Hepatic stellate cell (primary cell): ENCODE measurements at regions not wholly inside any gene's neighbourhood (a gene's known extent, or its start where the extent isn't known, plus 50 kb on each side); places are given as distances from the start of the nearest gene placed in this dataset.

Source experiments
- DNase-seq: peaks from one replicate; pipeline ENCODE4 v3.0.0; 2011; ENCODE audit warnings: low spot score

DNA sequence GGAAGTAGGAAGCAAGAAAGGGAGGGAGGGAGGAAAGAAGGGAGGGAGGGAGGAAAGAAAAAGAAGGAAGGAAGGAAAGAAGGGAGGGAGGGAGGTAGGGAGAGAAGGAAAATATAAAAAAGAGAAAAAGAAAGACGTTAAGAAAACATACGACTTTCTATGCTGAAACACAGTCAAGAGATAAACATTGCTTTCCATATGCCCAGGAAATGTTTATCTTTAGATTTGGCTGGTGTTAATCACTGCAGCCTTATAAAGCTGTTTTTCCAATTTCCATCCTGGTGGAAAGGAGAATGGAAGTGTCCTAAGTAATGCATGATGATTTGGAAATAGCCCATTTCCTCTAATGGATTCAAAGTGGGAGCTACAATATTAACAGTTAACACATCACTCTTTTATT is 524.3 kb downstream of the MTRR start:
- no peak for DNase-seq

DNA sequence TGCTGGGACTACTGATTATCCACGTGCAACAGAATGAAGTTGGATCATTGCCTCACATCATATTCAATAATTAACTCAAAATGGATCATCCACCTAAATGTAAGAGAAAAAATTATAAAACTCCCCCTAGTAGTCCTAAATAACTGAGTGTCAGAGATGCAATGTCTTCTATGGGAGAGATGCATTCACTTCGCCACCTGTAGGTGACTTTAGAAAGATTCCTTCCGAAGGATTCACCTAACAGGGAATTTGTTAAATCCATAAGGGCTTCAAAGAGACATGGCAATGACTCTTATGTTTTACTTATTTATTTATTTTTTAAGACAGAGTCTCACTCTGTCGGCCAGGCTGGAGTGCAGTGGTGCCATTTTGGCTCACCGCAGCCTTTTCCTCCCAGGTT is 526.0 kb downstream of the MTRR start:
- no peak for DNase-seq

DNA sequence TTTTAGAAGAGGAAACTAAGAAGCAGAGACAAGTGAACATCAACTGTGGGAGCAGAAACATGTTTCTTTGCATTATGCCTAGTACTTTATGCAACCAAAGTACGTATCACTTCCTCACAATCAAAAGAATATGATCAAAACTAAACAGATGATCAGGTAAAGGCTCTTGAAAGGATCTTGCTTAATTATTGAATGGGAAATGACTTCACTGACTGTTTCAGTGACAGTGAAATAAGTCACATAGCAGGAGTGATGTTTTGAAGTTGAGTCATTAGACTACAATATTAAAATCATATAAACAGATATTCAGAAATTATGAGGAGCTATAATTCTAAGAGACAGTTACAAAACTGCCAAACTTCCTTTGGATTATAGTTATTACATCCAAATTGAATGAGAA is 527.3 kb downstream of the MTRR start:
- DNase-seq = no peak

DNA sequence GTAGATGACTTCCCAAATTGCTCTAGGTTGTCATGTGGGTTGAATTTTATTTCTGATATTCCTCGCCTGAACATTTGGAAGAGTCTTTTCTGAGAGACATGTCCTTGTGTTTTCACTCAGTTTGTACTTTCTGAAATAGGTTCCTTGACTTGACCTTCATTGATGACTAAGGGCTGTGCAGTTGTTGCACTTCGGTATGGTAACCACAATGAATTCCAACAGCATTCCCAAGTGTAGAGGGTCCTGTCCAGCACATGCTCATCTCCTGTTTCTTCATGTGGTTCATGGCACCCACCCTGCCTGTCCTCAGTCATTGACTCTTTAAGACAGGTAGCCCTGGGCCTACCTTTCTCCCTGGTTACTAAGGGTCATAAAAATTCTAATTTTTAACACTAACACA is 527.8 kb downstream of the MTRR start:
- DNase-seq = no peak

DNA sequence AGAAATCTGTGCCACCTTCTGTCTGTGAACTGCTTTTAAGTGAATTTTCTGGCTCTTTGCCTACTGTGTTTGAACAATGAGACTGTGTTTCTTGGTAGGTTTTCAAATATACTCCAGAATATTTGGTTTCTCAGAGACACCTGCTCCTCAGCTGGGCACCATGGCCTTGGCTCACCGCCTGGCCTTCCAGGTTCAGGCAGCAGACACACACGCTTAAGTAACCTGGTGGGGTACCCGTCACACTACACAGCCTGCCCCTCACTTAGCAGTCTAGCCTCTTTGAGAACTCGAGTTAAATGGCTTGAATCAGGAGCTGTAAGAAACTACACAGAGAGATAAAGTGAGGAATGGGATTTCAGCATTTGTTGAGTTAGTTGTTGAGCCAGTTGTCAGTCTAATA is 530.5 kb downstream of the MTRR start:
- DNase-seq = no peak

DNA sequence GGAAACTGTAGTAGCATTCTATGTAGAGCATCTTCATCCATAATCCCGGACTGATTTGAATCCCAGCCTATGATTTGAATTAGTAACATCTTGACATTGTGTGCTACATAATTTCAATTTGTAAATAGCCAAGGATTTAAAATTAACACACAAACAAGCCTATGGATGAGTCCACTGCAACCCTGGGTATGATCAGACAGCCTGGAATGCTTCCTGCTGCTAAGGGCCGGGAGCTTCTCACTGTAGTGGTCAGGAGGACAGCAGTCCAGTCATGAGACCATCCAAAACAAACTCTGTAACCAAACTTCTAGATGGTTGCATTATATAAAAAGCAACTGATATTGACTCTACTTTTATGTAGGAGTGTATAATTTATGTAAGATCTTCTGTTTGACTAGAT is 539.3 kb downstream of the MTRR start:
- DNase-seq = no peak

DNA sequence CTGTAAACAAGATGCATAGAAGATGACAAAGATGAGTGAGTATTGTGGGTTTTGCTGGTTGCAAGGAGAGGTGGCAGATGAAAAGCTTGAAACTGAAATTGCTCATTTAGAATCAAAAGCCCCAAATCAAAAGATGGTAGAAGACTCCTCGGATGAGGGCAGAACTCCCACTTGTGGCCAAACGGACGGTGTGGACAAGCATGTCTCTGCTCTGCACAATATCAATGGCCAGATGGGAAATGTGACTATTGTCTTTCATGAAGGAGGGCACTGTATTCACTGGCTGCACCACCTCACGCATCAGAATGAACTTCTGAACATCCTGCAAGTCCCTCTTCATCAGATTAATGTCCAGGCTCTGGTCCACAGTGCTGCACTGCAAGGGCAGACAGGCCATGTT is 541.7 kb downstream of the MTRR start:
- DNase-seq = no peak

DNA sequence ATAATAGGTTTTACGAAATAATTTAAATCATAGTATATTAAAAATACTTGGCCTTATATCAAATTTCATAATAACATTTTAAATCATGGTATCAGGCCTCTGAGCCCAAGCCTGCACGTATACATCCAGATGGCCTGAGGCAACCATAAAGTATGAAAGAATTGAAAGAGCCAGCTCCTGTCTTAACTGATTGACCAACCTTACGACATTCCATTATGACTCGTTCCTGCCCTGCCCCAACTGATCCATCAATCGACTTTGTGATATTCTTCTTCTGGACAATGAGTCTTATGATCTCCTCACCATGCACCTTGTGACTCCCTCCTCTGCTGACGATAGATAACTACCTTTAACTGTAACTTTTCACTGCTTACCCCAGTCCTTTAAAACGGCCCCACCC is 545.0 kb downstream of the MTRR start:
- no peak for DNase-seq

DNA sequence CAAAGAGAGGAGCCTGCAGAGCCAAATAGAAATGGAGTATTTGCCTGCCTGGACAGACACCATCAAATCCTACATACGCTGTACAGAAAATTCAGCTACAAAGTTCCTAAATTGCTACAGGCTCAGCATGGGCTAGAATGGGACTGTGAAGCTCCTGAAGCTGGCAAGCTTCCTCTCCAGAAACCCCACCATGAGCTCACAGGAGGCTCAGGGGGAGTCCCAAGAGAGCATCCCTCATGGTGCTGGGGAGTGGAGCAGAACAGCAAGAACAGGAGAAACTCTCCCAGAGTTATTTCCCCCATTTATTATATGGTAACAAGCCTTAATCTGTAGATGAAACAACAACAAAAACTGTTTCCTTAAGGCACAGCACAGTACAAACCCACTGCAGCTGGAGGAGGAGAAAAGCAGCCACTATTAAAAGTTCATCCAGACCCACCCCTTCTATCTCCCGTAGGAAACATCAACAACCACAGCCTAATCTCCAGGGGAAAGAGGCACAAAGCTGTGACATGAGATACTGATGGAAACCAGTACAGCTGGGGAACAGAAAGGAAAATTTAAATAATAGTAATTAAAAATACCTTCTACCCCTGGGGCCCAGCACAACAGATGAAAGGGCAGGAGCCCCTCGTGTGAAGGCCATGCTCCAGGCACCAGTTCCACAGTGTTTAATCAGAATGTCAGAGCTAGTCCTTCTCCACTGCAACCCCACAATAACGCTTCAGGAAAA is 548.5 kb downstream of the MTRR start:
- no peak for DNase-seq

DNA sequence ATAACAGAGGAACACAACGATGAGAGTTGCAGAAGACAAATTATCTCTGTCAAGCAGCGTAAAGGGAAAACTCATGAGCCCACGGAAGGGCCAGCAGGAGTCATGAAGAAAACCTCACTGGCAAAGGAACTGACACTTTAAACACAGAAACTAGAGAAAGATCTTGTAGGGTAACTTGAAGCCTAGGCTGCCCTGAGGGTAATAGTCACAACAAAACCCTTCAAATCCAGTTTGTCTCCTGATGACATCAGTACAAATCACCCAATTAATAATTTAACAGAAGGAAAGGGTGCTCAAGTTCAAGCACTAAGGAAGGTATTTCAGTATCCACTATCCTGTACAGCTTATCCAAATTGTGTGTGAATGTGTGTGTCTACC is 549.1 kb downstream of the MTRR start:
- DNase-seq = no peak

DNA sequence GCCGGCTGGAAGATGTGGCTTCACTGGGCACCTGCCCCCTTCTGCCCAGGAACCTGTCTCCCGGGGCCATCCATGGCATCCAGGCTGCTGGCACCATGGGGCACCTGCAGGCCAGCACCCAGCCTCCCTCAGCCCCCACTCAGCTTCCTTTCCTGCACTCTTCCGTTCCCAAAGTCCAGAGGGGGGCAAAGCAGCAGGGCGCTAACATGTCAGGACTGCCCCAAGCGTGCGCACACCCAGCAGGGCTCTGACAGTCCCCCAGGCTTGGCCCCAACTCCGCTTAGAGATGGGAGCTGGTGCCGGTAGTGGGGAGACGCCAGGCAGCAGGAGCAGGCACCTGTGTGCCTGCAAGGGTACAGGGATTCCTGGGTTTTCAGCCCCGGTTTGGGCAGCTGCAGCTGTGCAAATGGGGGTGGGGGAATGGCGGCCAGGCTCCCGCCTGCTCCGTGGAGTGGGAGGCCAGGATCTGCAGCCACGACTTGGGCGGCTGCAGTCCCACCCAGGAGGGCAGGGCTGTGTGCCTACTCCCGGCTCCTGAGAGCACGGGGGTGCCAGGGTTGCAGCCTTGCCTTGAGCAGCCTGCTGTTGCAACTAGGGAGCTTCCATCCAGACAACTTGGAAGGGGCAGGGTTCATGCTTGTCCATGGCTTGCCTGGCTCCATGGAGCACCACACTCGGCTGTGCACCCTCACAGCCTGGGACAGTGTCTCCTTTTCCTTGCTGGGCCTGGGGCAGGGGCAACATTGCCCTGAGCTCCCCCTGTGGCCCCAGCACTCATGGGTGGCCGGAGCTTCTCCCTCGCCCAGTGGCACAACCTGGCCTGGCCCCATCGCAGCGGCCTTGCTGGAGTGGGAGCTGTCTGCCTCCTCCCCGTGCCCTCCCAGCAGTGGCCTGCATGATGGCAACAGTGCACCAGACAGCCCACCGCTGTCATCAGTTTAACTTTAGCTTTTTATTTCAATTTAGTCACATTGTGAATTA is 561.1 kb downstream of the MTRR start:
- no peak for DNase-seq

DNA sequence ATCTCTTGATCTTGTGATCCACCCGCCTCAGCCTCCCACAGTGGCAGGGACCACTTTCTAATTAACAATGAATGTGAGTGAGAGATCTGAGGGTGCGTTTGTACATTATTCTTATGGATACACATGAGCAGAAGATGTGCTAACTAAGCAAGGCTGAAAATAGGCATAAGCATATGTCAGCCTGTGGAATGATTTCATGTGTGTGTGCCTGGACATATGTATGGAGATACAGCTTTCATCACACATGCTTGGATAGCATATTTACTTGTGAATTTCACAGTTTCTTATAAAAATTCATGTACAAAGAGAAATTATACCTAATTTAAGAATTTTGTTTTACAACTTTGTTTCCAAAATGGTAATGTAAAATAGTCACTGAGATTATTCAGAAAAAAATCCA is 565.6 kb downstream of the MTRR start:
- no peak for DNase-seq

DNA sequence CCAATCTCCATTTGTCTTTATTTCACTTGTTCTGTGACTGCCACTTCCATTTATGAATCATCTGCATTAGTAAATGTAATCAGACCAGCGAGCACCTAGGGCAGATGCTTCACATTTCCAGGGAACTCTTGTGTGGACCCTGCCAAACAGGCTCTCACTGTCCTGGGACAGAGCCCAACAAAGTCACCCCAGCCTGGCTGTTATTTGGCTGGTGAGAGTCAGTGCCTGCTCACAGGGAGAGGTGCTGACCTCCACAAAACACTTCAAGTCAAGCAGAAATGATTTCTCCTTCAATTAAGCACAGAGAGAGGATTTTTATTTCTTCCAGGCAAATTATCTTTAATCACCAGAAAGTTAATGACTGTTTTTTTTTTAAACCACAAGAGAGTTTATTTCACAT is 568.0 kb downstream of the MTRR start:
- no peak for DNase-seq

DNA sequence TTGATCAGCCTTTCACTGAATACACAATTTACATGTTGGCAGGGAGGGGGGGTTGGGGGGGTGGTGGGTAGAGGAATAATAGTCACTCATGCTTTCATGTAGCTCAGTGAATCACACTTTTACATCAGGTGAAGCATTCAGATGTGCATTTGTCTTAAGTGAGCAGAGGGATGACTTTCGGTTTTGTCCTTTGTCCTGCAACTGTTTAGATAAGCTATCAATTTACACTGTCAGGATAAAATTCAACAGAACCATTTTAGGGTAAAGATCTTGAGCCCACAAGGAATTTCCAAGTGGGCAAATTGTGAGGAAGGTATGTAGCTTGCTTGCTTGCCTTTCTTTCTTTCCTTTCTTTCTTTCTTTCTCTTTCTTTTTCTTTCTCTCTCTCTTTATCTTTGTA is 576.2 kb downstream of the MTRR start:
- DNase-seq = no peak

DNA sequence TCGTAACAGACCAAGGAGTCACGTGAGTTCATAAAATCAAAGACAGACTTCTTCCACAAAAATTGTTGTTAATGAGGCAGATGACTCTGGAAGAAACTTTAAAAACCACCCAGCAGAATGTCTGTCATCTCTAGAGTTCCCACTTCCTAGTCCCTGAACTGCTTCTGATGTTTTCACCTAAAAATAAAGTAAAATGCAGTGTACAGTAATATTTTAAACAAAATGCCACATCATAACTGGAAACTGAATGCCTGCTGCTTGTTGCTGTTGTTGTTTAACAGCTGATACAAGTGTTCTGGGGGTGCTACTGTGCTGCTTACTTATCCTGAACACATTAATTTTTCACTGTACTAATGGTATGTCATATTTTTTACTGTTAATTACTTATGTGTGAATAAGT is 577.2 kb downstream of the MTRR start:
- DNase-seq = no peak

DNA sequence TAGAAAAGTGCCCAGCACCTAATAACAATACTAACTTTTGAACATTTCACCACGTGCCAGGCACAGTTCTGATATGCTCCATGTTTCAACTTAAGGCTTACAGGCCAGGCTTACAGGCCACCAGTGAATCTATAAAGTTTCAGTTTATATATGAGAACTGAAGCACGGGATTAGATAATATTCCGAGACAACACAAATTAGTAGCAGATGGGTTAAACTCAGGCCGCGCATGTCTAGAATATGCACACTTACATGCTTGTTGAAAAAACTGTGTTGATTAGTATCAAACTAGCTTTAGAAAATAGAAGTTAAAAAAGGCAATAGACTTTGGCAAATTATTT is 587.9 kb downstream of the MTRR start:
- no peak for DNase-seq

DNA sequence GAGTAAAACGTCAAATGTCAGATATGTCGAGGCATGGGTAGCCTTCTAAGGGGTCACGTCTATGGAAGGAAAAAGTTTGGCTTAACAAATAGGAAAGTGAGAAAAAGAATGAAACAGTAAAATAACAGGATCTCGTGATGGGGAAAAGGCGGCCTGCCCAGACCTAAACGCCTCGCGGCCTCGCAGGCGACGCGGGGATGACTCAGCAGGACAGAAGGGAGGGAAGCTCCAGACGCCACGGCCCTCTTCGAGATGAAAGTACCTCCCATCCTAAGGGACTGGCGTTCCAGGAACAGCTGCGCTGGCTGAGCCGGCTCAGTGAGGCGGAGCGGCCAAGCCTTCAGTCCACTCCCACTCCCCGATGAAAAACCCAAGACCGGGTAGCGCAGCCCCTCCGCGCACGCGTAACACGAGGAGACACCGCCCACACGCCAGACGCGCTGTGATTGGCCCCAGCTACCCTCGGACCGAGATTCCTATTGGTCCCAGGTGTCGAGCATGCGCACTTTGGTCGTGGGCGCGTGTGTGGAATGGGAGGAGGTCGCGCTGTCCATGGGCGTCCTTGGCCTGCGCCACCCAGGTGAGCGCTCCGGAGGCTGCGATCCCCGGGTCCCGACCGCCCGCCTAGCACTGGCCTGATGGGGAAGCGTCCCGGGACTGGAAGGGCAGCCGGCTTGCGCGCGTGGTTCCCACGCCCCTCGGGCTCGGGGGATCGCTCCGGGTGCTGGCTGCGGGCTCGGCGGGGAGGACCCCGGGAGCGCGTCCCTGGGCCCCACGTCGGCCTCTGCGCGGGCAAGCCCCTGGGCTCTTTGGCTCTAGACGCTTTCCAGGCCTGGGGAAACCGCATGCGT is 588.5 kb downstream of the MTRR start:
- peak; percentile 90 for DNase-seq

DNA sequence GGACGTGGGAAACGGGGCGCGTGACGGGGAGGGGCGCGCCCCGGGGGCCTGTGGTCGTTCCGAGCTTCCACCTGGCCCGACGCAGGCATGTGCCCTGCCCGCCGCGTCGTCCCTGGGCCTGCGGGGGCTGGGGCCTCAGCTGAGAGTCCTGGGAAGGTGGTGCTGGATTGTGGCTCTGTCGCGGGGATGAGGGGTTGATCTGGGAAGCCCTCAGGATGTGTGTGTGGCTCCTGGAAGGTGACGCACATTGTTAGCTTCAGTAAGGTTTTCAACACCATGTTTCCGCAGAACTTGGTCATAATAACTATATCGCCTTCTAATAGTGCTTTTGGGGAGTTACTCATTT is 589.1 kb downstream of the MTRR start:
- DNase-seq = peak; percentile 7

DNA sequence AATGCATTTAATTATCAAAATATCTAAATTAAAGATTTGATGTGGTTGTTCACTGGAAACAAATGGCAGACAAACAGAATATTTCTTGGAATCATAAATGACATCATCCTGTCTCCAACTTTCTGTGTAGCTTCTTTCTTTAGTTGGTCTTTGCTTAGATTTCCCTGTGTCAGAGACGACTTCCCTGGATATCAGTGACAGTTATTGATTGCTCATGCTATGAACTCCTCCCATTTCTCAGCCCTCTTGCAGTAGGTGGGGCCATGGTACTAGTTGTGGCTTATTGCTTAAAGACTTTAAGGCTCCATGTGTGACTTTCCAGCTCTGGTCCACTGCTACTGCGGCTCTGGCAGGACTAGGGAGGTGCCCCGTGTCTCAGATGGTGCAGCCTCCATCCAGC is 592.6 kb downstream of the MTRR start:
- DNase-seq = no peak

DNA sequence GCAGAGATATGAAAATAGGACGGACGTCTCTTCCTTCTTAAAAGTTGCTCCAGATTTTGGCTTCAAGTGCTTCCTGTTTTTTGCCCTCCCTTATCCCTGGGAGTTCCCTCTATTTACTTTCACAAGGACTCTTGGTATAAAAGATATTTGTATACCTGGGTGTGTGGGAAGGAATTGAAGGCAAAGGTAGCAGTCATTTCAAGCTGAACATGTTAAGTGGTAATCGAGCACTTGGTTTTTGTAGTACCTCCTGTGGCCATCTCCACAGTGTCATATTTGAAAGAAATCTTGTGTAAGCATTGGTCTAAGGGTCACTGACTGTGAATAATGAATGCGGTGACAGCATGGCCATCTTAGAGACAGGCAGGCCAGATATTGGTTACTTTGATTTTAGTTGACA is 593.6 kb downstream of the MTRR start:
- no peak for DNase-seq

DNA sequence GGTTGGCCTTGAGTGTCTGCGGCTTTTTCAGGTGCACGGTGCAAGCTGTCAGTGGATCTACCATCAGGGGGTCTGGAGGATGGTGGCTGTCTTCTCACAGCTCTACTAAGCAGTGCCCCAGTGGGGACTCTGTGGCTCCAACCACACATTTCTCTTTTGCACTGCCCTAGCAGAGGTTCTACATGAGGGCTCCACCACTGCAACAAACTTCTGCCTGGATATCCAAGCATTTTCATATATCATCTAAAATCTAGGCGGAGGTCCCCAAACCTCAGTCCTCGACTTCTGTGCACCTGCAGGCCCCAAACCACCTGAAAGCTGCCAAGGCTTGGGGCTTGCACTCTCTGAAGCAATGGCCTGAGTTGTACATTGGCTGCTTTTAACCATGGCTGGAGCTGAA is 601.5 kb downstream of the MTRR start:
- DNase-seq = no peak

DNA sequence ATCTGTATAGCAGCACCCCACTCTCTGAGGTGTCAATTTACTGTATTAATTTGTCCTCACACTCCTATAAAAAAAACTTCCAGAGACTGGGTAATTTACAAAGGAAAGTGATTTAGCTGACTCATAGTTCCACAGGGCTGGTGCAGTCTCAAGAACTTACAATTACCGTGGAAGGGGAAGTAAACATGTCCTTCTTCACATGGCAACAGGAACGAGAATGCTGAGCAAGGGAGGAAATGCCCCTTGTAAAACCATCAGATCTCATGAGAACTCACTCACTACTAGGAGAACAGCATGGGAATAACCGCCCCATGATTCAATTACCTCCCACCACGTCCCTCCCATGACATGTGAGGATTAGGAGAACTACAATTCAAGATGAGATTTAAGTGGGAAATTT is 602.6 kb downstream of the MTRR start:
- no peak for DNase-seq

DNA sequence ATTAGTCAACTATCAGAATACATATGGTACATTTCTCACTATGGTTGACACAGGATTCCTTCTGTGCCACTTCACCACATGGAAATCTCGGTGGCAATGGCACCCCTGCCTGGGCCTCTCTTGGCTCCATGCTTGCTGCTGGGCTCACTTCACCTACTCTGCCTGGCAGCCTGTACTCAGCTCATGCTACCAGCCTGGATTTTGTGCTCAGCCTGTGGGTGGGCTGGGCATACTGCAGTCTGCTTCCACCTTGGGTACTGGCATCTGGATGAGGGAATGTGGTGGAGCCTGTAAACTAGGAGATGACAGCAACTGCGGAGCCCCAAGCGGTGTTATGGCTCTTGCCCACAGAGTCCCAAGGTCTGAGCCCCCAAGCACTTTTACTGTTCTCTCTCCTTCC is 604.1 kb downstream of the MTRR start:
- no peak for DNase-seq
